SK-N-SH treated with all-trans-retinoic acid at 6 μM for 48 hours (cell line): ENCODE measurements at regions not wholly inside any gene's neighbourhood (a gene's known extent, or its start where the extent isn't known, plus 50 kb on each side); places are given as distances from the start of the nearest gene placed in this dataset.

Experiments
- BACH2 ChIP-seq: fragments of 250-450 bp; sonication (Bioruptor Pico); IDR thresholded peaks from 2 replicates; pipeline ENCODE4 v1.9.0; 2021; ENCODE audit warnings: mild to moderate bottlenecking, borderline replicate concordance
- CREB5 ChIP-seq: fragments of 250-450 bp; sonication (Bioruptor Pico); IDR thresholded peaks from 2 replicates; pipeline ENCODE4 v1.5.1; 2020; ENCODE audit warnings: low read depth, mild to moderate bottlenecking, moderate library complexity
- CSDC2 ChIP-seq: fragments of 250-450 bp; sonication (Bioruptor Pico); IDR thresholded peaks from 2 replicates; pipeline ENCODE4 v1.5.0; 2020; ENCODE audit warnings: mild to moderate bottlenecking, moderate library complexity
- GLIS3 ChIP-seq: fragments of 250-450 bp; sonication (Bioruptor Pico); IDR thresholded peaks from 2 replicates; pipeline ENCODE4 v1.5.0; 2020; ENCODE audit warnings: mild to moderate bottlenecking, moderate library complexity
- PATZ1 ChIP-seq: fragments of 250-450 bp; sonication (Bioruptor Pico); IDR thresholded peaks from 2 replicates; pipeline ENCODE4 v1.8.0; 2020; ENCODE audit warnings: mild to moderate bottlenecking, moderate library complexity, borderline replicate concordance
- TCF4 ChIP-seq: fragments of 250-450 bp; sonication (Bioruptor Pico); IDR thresholded peaks from 2 replicates; pipeline ENCODE4 v1.8.0; 2021; ENCODE audit warnings: mild to moderate bottlenecking, moderate library complexity, borderline replicate concordance
- ZC3H10 ChIP-seq: fragments of 250-450 bp; sonication (Bioruptor Pico); IDR thresholded peaks from 2 replicates; pipeline ENCODE4 v1.5.1; 2021; ENCODE audit warnings: mild to moderate bottlenecking, moderate library complexity
- ZNF565 ChIP-seq: fragments of 450-650 bp; formaldehyde crosslinking; conservative IDR thresholded peaks from 2 replicates; pipeline ENCODE4 v1.5.0; 2020; ENCODE audit warnings: low read depth, mild to moderate bottlenecking, moderate library complexity

- TF ChIP-seq CREB5 (CRISPR knock-in tag) (no peak), TCF4 (no peak), CSDC2 (CRISPR knock-in tag) (no peak), GLIS3 (CRISPR knock-in tag) (no peak), ZNF565 (CRISPR knock-in tag) (no peak), ZC3H10 (CRISPR knock-in tag) (no peak), PATZ1 (no peak), BACH2 (CRISPR knock-in tag) (no peak)
Measured at GRCh38 chr1:55418208-55419000, 203.2 kb upstream of the USP24 start.
